NCI-H82 treated with DMSO at 0.1 percent for 48 hours (cell line): ENCODE measurements at regions not wholly inside any gene's neighbourhood (a gene's known extent, or its start where the extent isn't known, plus 50 kb on each side); places are given as distances from the start of the nearest gene placed in this dataset.
A peak's percentile ranks its signal among the peaks of the same experiment; 100 is the strongest.

Source experiments
- DNase-seq: peaks from one replicate; lab custom pipeline; 2025; ENCODE audit not compliant: unreplicated experiment; lab: John Stamatoyannopoulos, UW

DNA sequence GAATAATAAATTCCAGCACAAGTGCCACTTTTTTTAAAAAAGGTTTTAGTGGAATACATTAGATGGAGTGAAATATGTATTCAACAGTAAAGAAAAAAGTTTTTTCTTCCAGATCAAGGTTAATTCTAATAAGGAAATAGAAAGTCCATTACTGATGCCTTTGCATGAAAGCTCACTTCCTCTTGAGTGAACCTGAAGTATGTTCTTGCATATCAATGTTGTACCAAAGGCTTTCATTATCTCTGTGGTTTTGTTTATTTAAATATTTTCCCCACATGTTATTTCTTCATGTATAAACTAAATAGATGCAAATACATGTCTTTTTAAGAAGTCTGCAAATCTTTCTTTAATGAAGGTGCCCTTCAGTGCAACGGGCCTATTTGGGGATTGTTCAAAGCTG lies 307.9 kb downstream of the C4orf33 start:
- DNase-seq, result no peak

DNA sequence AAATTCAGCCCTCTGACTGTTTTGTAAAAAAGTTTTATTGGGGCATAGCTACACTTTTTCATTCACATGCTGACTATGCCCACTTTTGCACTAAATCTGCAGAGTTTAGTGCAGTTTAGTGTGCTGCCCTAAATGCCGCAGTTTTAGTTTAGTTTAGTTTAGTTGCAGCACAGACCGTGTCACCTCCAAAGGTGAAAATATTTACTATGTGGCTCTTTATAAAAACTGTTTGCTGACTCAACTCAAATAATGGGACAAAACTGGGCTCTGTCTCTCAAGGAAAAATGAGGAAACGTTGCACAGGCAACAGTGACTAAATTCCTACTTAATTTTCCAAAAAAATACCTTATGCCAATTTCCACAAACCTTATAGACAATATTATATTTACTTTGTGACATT lies 314.2 kb downstream of the C4orf33 start:
- DNase-seq, result no peak

DNA sequence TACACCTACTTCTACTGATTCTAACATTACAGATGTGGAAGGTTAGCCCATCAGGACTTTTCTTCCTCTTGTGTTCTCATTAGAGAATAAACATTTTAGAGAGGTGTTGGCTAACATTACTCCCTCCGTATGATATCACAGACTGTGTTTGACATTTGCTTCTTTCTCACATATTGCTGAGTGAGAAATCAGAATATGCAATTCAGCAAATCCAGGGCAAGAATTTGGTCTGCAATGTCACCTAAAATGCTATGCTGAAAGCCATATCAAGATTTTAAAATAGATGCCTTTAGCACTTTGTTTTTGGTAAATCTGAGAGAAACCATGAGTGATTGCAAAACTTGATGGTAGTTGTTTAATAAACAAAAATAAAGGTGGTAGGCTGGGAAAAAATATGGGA lies 319.1 kb downstream of the C4orf33 start:
- no peak for DNase-seq

DNA sequence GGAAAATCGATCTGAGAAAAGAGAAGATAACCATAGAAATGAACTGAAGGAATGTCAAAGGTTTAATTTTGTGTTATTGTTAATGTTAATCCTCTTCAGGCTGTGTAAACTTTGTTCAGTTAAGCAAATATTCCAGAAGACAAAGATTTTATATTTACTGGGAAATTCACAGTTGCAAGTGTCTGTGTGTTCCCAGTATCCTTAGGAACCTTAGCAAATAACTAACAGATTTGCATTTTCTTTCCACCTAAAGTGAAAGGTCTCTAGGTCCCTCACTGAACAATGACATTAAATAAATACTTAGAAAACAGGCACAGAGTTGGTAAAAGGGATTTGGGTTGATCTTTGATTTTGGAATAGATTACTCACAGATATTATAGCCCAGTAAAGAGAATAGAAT lies 324.7 kb downstream of the C4orf33 start:
- DNase-seq, result no peak

DNA sequence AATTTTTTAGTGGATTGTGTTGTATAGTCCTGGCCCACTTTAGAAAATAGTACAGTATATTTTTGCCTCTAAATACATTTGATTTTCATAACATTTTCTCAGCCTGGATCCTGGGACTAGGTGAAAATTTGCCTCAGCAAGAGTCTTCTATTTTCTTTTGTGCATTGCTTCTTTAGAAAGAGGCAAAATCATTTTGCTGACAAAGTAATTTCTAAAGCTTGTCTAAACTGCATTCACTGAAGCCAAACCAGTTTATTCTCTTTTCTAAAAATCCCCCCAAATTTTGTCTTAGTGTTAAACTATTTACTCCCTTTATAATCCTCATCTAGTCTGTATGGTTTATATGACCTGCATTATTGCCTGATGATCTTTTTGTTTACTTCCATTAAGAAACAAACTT lies 326.3 kb downstream of the C4orf33 start:
- no peak for DNase-seq

DNA sequence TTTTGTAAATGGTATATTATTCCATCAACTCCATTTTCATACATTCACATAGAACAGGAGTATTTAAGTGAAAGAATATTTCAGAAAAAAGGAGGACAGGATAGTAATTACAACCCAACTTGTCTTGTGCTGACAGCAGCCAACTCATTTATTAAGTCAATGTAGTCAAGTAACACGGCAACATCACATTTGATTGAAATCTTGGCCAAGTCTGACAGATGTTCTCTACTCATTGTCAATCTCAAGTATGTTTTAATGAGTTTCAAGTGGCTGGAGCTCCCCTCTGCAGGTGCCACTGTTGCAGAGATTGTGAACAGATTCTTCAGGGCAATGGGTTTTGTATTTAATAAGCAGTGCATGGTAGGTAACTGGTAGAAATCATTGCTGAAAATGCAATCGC lies 332.5 kb downstream of the C4orf33 start:
- DNase-seq, result no peak

DNA sequence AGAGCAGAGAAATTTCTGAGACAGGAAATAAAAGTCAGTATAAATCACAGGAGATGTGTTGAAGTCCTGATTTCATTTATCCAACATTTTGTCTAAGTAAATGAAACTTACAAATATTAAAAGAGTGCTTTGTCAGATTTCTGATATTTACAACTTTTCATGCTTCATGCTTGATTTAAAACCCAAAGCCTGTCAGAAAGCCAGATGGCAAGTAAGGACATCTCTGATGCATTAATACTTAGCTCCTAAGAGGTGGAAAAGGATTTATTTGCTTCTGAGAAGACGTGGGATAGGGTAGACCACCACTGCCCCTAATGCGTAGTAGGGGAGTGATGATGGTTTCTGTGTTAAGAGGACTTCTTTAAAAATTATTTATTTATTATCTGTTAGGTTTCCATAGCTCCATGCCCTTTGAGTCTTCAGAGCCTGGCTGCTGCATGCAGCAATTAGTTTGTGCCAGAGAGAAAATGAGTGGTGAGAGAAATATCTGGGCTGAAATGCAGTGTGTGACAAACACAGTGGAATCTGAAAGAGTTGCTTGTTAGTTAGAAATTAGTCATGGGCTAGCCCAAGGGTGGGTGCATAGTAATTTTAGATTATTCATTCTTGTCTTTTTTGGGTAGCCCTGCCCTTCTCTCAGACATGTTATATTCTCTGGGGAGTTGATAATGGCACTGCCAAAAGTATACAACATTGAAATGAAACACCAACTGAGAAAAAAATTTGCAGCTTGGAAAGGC lies 333.8 kb downstream of the C4orf33 start:
- no peak for DNase-seq

DNA sequence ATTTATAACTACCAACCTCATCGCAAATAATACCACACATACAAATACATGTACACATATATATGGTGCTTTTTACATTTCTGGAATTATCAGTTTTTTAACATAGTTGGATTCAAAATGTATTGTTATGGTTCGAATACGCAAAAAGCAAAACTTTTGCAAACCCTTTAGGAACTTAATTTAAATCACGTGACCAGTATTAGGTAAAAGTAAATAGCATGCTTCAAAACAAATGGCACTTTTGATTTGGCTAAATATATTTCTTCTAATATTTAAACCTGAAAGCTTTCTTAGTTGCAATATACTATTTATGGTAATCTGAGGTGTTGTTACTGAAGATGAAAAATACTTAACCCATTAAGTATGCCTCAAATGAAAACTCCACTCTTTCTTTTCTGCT lies 341.4 kb downstream of the C4orf33 start:
- no peak for DNase-seq

DNA sequence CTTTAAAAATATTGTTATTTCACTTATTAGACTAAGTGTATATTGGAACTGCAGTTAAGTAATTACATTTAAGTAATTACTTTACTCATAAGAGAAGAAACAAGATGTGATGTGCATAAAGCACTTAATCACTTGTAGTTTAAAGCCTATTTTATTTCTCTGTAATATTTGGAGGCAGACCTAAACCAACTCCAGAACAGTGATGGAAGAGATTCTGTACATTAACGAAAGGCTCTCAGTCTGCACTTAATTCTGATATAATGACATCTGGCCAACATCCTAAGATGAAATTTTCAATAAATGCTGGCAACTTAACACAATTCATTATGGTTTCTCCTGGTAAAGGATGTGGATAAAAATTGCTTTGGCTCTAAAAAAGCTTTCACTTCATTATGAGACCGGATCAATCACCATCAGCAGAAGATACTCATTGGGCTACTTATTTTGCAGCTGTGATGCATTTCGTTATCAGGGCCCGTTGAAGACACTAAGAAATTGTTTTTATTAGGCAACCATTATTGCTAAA lies 342.6 kb downstream of the C4orf33 start:
- no peak for DNase-seq

DNA sequence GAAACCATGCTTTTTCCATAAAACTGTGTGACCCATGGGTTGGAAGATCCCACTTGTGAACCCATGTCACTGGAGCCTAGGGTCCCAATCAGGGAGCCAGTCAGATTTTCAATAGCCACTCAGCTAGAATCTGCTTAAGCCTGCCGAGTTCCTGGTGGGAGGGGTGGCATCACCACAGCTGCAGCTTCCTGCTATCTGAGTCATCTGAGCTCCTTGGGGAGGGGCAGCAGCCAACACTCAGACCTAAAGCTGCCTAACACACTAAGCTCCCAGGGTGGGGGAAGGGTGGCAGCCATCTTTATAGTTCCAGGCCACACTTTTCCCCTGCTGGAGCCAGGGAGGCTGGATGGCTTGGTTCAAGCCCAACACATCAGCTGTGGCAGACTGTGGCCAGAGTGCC lies 350.1 kb downstream of the C4orf33 start:
- peak; percentile 13 for DNase-seq

DNA sequence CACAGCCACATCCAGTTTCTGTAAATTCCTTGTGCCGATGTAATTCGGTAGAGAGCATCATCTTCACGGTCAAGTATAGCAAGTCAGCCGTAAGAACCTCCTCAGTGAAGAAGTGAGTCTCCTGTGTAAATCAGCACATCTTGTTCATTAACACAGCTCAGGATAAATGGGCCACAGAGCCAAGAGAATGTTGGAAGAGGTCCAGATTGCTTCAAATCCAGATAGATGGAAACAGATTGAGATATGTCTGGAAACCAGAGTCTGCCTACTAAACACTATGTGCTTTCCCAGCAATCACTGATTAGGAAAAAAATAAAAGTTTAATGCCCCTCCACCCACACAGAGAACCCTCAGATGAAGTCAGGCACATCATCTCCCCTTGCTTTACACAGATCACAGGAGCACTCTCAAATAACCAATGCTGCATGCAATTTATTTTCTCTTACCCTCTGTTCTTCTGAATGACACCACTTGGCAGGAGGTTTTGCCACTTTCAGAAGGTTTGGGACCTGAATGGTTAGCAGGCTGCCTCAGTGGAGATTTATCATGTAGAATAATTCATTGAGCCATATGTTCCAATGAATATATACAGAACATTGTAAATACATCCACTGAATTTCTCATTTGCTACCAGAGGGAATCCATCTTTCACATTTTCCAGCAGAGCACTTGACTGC lies 357.7 kb downstream of the C4orf33 start:
- no peak for DNase-seq

DNA sequence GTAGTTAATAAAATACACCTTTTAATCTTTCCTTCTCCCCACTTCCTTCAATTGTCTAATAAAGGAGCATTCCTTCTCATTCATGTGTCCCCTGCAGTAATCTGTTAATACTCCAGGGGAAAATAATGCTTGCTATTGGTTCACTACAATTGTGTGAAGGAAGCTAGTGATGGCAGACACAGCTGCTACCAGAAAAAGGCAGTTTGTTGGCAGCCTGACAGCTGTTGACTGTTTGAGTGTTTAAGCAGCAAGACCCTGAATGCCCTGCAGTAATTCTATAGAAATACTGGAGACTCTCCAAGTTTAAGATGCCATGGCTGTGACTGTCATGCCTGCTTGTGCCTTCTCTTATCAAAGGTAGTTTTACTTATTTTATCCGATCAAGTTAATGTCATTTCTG lies 359.5 kb downstream of the C4orf33 start:
- peak; percentile 30 for DNase-seq

DNA sequence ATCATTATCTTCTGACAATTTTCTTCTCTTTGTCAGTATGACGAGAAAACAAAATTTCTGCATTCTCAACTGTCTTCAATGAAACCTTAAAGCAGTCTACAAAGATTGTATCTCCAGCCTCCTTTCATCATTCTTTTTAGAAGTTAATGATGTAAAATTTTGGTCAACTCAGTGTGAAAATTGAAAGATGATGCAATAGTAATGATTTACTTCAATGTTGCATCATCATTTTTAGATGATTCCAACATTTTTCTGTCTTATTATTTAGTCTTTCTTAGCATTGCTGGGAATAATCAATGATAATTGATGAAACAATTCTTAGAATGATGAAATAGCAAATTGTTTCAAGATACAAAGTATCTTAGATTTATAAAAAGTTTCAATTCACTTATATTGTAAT lies 372.7 kb downstream of the C4orf33 start:
- DNase-seq, result no peak

DNA sequence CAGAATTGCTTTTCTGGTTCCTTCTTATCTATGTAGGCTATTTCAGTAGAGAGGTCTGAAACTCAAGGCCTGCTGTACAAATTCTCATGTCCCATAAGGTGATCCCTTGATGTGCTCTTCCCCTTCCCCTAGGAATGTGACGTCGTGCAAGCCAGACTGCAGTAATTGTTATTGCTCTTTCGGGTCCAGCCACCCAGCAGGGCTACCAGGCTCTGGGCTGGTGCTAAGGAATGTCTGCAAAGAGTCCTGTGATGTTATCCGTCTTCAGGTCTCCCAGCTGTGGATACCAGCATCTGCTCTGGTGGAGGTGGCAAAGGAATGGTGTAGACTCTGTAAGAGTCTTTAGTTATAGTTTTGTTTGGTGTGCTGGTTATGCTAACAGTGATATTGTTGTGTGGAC lies 378.7 kb downstream of the C4orf33 start:
- no peak for DNase-seq

DNA sequence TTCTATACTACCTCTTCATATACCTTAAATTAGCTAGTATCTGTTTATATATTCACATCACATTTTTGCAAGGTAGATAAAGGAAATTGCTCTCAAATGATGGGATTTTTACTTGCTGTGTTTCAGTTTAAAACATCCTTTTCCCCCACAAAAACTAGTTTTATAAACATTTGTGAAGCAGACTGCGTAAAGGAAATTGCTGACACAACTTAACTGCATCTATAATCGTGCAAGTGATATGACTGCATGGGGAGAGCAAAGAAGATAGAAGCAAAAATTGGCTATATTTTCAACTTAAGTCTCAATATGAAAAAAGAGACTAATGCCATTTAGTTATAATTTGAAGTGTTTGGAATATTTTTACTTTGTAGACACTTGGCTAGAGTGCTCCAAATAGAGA lies 385.2 kb downstream of the C4orf33 start:
- DNase-seq, result no peak

DNA sequence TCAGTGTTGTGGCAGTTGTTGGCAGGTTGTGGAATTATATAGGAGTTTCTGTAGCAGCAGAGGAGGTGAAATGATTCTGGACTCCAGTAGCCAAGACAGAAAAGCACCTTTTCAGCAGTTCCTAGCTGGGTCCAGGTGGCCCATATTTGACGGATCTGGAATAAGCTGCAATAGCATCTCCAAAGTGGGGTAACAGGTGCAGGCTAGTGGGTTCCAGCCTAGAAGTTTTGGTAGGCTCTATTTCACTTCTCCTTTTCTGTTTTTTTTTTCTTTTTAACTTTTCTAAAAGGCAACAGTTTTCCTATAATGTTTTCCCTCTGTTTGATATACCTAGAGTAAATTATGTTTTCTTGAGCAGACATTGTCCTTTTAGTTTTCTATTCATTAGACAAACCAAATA lies 392.5 kb downstream of the C4orf33 start:
- no peak for DNase-seq

DNA sequence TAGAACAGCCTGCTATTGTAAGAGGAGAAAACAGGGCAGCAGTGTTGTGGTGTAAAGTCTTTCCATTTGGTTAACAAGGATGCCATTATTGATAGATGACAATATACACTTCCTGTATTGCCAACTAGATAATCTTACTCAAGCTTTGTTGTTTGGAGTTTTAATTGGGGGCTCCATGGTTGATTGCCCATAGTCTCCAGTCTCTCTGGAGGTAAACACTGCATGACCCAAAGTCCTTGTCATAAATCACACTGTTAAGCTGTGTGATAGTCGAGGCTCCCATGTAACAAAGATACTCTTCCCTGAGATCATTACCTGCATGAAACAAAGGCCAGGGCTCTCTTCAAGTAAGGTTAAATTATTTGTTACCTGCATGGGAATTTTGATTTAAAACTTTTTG lies 394.6 kb downstream of the C4orf33 start:
- DNase-seq, result no peak

DNA sequence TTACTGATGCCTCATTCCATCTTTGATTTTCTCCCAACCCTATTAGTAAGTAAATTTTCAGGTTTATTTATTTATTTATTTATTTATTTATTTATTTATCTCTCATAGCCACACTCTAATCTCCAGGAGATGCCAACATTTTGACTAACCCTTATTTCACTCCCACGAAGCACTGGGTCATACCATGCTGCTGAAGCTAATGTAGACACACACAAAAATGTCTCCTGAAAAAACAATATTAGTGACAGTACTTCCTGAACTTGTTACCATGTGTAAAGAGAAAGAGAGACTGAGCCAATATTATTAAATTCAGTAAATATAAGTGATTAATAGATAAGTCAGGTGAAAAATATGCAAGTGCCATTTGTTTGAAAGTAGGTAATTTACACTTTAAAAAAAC lies 402.7 kb downstream of the C4orf33 start:
- DNase-seq, result no peak

DNA sequence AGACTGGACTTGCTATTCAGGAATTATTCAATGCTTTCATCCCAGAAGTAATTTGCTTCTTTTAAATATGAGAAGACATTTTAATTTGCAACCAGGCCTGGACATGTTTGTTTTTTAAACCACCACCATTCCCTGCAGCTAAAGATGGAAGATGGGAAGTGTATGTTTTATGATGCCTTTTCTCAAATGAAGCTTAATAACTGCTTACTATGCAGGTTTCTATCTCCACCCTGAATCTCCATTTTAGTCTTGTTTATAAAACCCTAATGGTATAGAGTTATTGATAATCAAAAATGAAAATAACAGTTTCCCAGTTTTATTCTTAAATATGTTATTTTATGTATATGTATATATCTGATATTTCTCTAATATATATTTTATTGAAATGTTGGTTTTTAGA lies 418.9 kb downstream of the C4orf33 start:
- DNase-seq, result no peak

DNA sequence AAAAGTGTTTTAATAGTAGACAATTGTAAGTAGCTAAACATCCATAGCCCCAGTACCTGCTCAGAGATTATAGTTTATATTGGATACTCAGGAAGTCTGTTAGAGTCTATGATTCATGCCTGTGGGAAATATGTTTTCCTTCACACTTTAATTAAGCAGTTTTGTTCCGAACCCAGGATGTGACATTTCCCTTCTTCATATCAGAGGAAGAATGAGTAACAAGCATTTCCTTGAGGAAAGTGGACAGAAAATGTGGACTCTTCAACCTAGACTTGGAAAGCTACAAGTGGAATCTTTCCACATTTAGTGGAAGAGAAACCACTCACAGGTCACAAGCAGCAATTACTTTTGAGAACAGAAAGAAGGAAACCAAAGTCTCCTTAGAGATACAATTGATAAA lies 419.4 kb downstream of the C4orf33 start:
- no peak for DNase-seq

DNA sequence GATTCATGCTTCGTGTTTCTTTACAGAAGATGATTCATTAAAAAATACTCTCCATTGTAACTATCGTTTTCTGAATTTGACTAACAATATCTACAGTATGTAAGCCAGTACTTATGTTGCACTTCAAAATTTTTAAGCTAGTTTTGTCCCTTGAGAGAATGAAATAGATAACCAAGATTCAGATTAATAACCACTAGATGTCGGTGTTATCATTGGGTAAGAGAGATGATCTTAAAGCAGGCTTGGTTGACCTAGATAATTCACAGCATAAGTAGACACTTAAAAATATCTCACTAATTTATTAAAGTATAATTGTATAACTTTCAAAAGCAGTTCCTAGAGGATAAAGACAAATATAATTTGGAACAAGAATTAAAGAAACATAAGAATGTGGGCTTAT lies 430.9 kb downstream of the C4orf33 start:
- DNase-seq, result no peak

DNA sequence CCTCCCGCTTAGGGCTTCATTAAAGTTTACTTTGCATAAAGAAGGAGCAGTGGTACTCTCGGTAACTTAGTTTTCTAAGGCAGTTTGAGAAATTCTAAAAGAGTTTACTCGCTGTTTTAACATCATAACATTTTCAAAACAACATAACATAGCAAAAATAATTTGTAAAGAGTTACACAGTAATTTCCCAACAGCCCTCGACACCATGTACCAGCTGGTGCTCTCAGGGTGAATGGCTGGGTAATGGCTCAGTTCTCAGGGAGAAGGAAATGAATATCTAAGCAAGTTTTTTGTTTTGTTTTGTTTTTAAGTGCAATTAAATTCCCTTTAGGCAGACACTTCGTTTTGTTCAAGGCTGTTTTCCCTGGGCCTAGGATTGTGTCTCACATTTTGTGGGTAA lies 435.3 kb downstream of the C4orf33 start:
- DNase-seq, result no peak

DNA sequence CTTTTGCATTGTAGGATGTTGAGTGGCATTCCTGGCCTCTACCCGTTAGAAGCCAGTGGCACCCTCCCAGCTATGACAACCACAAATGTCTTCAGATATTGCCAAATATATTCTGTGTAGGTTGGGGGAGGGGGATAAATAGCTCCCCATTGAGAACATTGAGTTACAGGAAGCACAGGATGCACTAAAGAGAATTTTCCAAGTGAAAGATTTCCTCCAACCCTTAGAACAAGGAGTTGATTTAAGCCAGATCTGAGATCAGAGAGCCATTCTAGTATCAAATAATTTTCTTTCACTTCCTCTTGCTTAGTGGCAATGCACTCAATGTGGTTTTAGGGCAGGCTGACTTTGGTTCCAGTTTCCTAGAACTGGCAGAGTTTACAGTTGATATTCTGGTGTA lies 436.6 kb downstream of the C4orf33 start:
- no peak for DNase-seq
